Hematopoietic multipotent progenitor cell treated with erythropoietin and hydrocortisone succinate and interleukin-3 and kit ligand, for 4 days (in vitro differentiated cells): ENCODE measurements at regions not wholly inside any gene's neighbourhood (a gene's known extent, or its start where the extent isn't known, plus 50 kb on each side); places are given as distances from the start of the nearest gene placed in this dataset.
"Not testable (repeated sequence)": the region's sequence is repeated elsewhere in the genome, so short reads cannot be mapped to it uniquely, and the experiment has no call there.

Experiments
- DNase-seq: peaks from one replicate; pipeline ENCODE4 v3.0.0-alpha.2; 2015

- DNase-seq = not testable (repeated sequence)
Measured at GRCh38 chr16:32947336-32947735, 246.7 kb upstream of the TP53TG3C start.

DNA sequence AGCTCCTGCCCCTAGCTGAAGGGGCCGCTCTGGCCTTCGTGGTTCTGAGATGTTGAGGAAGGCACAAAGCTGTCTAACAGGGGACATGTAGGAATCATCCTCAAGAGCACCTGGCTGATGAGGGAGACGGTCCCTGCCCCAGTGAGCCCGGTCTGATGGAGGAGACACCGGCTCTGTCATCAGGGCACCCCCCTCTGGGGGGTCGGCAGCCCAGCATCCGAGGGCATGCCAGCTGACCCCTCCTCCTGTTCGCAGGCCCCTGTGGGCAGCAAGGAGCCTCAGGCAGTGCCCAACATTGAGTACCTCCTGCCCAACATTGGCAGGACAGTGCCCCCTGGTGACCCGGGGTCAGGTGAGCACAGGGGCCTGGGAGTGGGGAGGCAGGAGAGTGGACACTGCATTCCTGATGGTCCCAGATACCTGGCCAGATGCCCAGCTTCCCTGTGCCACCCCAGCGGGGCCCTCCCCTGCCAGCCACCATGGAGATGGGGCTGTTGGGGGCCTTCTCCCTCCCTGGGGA is 247.9 kb upstream of the TP53TG3C start:
- not testable (repeated sequence) for DNase-seq

DNA sequence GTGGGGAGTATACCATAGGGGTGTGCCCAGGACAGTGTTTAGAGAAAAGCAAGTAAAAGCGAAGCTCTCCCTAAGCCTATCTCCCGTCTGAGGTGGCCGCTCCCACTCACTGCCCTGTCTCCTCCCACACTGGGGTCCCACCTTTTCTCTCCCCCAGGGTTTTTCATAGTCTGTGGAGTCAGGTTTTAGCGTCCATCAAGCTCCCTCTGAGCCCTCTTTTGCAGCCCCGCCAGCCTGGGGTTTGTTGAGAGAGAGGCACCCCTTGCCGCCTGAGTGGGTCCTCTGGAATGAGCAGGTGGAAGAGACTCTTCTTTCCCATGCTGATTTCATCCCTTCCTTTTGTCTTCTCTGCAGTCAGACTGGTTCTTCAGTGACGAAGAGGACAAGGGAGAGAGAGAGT is 248.7 kb upstream of the TP53TG3C start:
- DNase-seq = not testable (repeated sequence)

- DNase-seq = not testable (repeated sequence)
Measured at GRCh38 chr16:32939845-32940244, 254.2 kb upstream of the TP53TG3C start.

- DNase-seq = not testable (repeated sequence)
Measured at GRCh38 chr16:32937929-32938328, 256.1 kb upstream of the TP53TG3C start.

DNA sequence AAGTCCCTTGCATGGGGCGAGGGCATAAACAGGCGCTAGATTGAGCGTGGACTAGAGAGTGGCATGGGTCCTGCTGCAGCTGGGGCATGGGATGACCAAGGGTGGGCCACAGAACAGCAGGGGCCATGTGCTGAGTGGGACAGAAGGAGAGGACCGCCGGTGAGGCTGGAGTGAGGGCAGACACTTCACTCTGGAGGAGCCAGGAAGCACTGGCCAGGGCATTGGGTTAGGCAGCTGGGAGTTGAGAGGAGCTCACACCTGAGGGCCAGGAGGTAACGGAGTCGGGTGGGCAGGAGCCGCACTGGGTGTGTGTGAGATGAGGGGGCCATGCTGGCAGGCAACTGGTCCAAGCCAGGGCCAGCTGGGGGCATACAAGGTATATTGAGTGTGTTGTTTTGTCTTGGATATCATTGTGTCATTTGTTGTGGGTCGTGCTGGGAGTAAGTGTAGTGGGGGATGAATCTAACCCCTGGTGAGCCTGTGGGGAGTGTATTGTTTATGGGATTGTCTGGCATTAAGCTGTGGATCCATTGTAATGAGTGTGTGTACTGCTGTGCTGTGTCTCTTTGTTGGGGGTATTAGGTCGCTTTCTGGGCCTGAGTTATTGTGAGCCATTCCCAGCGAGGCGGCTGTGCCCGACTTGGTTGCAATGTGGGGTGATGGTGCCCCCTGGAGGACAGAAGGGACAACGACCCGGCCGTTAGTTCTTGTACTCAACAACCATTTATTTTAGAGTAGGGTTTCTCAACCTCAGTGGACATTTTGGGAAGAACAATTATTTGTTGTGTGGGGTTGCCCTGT is 256.5 kb upstream of the TP53TG3 start:
- not testable (repeated sequence) for DNase-seq

GRCh38 chr16:32925192-32925591 is 249.2 kb upstream of the TP53TG3 start:
- DNase-seq = not testable (repeated sequence)

- peak; percentile 8 for DNase-seq
Measured at GRCh38 chr16:32922578-32922977, 246.6 kb upstream of the TP53TG3 start.

DNA sequence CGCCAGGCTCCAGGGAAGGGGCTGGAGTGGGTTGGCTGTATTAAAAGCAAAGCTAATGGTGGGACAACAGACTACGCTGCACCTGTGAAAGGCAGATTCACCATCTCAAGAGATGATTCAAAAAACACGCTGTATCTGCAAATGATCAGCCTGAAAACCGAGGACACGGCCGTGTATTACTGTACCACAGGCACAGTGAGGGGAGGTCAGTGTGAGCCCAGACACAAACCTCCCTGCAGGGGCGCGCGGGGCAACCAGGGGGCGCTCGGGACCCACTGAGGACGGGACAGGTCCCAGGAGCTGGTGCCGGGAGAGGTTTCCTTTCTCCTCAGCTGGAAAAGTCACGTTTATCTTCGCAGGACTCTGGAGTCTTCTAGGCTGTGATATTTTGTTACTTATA is 239.4 kb upstream of the TP53TG3 start:
- DNase-seq = not testable (repeated sequence)

DNA sequence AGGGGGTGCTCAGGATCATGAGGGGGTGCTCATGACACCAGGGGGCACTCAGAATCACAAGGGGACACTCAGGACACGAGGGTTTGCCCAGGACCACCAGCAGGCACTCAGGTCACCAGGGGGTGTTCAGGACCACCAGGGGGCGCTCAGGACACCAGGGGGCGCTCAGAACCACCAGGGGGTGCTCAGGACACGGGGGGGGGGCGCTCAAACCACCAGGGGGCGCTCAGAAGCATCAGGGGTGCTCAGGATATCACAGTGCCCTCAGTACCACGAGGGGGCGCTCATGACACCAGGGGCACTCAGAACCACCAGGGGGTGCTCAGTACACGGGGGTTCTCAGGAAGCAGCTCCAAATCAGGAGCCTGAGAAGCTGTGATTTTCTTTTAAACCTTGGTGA is 221.8 kb upstream of the TP53TG3 start:
- DNase-seq = peak; percentile 44

- not testable (repeated sequence) for DNase-seq
Measured at GRCh38 chr16:32885392-32885791, 209.4 kb upstream of the TP53TG3 start.

DNA sequence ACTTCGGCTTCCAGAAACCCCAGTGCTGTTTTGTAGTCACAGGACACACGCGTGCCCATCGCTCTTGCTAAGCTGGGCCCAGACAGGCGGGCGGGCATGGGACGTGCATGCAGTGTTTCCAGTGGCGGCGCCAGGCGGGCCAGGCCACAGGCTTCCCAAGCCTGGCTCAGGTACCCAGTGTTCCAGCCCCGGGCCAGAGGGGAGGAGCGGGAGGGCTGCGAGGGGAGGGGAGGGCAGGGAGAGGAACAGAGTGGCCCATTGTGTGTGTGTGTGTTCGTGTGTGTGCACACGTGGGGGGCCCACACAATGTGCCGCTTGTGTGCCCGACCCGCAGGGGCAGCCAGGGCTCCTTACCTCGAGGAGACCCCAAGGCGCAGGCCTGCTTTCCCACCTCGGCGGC is 208.6 kb upstream of the TP53TG3 start:
- not testable (repeated sequence) for DNase-seq

DNA sequence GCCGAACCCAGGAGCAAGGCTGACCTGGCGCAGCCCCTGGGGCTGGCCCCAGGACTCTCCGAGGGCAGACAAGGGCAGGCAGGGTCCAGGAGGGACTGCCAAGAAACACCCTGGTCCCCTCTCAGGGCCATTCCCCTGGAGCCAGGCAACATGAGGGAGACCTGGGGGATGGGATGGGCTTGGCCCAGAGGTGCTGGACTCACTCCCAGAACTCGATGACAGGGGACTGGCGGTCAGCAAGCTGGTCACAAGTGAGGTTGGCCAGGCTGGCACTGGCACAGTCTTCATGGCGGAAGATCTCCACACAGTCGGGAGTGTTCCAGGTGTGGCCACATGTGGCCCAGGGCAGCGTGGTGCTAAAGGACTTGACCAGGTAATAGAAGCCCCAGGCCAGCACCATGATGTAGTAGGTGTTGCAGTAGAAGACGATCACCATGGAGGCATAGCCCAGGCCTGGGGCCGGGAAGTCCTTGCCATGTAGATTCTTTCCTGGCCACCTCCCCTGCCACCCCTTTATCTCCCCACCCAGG is 206.4 kb upstream of the TP53TG3 start:
- DNase-seq = not testable (repeated sequence)

- DNase-seq = not testable (repeated sequence)
Measured at GRCh38 chr16:32881631-32882030, 205.7 kb upstream of the TP53TG3 start.

- DNase-seq = not testable (repeated sequence)
Measured at GRCh38 chr16:32880009-32880408, 204.0 kb upstream of the TP53TG3 start.

DNA sequence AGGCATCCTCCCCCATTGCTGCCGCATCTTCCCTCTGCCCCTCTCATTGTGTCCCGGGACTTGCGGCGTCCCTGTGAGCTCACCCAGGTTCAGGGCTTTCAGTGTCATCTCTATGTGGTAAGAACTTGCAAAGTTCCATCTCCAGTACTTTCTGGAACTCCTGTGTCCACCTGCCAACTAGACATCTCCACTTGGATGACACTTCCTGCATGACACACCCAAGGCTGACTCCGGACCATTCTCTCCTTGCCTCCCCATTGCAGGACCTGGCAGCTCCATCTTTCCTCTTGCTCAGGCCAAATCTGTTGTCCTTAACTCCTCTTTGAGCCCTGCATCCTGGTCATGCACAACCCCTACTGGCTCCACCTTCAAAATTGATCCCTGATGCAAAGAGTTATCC is 200.8 kb upstream of the TP53TG3 start:
- not testable (repeated sequence) for DNase-seq

DNA sequence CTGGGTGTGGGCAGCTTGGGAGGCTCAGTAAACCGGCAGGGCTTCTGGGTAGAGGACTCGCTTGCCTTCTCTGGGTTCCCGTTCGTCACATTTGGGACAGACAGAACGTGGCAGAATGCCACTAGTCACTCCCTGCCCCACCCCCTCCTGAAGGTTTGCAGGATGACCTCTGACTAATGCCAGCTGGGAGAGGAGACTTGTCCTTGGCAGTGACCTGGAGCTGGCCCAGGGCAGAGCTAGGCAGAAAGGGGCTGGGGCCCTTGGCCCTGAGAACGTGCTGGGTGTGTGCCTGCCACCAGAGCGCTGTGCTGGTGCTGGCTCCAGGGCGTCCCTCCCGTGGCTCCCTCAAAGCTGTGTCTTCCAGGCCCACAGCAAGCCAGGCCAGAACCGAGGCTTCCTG is 197.8 kb upstream of the TP53TG3 start:
- DNase-seq = not testable (repeated sequence)

- not testable (repeated sequence) for DNase-seq
Measured at GRCh38 chr16:32873120-32873519, 197.2 kb upstream of the TP53TG3 start.

- not testable (repeated sequence) for DNase-seq
Measured at GRCh38 chr16:32870628-32871027, 194.7 kb upstream of the TP53TG3 start.

GRCh38 chr16:32868334-32868733 is 192.4 kb upstream of the TP53TG3 start:
- not testable (repeated sequence) for DNase-seq

- not testable (repeated sequence) for DNase-seq
Measured at GRCh38 chr16:32865284-32865683, 189.3 kb upstream of the TP53TG3 start.

GRCh38 chr16:32861476-32862201 is 185.7 kb upstream of the TP53TG3 start:
- not testable (repeated sequence) for DNase-seq

DNA sequence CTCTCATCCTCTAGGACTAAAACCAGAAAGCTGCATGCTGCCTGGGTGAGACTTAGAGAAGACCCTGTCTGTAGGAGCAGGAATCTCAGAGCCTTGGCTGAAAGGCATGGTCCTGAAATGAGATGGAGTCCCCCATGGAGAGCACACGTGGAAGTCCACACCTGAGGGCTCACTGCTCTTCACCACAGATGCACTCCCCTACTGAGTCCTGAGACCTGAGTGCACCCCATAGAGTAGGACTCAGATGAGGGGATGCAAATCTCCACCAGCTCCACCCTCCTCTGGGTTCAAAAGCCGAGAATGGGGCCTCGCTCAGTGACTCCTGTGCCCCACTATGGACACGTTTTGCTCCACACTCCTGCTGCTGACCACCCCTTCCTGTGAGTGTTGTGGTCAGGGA is 171.4 kb upstream of the TP53TG3 start:
- not testable (repeated sequence) for DNase-seq
